Mammary epithelial cell (primary cell): ENCODE measurements at regions not wholly inside any gene's neighbourhood (a gene's known extent, or its start where the extent isn't known, plus 50 kb on each side); places are given as distances from the start of the nearest gene placed in this dataset.

Source experiments
- CTCF ChIP-seq, 2 donors: IDR thresholded peaks in 1 of 2; conservative IDR thresholded peaks in 1 of 2; 2 replicates each; pipeline ENCODE4 v1.5.1; 2011 to 2012; ENCODE audit warnings: inconsistent platforms in 2 of 2, low read length in 2 of 2, mild to moderate bottlenecking in 2 of 2, control low read depth in 1 of 2, low read depth in 1 of 2; ENCODE audit not compliant: insufficient read depth in 1 of 2; ENCODE audit errors: extremely low read depth in 1 of 2
- EZH2 ChIP-seq: IDR thresholded peaks from 2 replicates; pipeline ENCODE4 v1.6.1; 2012; ENCODE audit warnings: low read length, inconsistent platforms, borderline replicate concordance

GRCh38 chr4:97396605-97397004 lies 746.7 kb downstream of the STPG2 start:
- TF ChIP-seq CTCF (conservative IDR thresholded peaks at IDR 0.05 in 1 of 2, IDR thresholded peaks at IDR 0.05 in 1 of 2; ENCODE audit: extremely low read depth in 1 of 2, insufficient read depth in 1 of 2, low read depth in 1 of 2, low read length in 2 of 2) (no peak), EZH2 (no peak)
